ENCODE measurements at regions not wholly inside any gene's neighbourhood (a gene's known extent, or its start where the extent isn't known, plus 50 kb on each side); places are given as distances from the start of the nearest gene placed in this dataset.

GRCh38 chr4:125430086-125430485, 115.3 kb downstream of the FAT4 start:
- no peaks in the 10 kb centered on the region for H3K4me1 ChIP-seq (ENCODE audit: insufficient read depth, insufficient read length)

GRCh38 chr4:125432078-125432477, 117.3 kb downstream of the FAT4 start:
- no peak for TF ChIP-seq YY1 (IDR thresholded peaks at IDR 0.05; ENCODE audit: insufficient read depth, insufficient read length)
- no peak for TF ChIP-seq ZNF274 (IDR thresholded peaks at IDR 0.05; ENCODE audit: low read depth, low read length)
- TF ChIP-seq SUZ12 (IDR thresholded peaks at IDR 0.05; ENCODE audit: extremely low read depth, insufficient read depth, insufficient read length), result no peak
- H3K36me3 ChIP-seq (ENCODE audit: insufficient read depth, insufficient read length, low read length), result no peaks in the 10 kb centered on the region
- H3K27me3 ChIP-seq (ENCODE audit: insufficient read depth, insufficient read length), result no peaks in the 10 kb centered on the region
- DNase-seq (ENCODE audit: low read depth, low spot score), result peak; percentile 3
- no peak overlapping the region for H3K9ac ChIP-seq (ENCODE audit: insufficient read length, low read depth)
- H3K9me3 ChIP-seq (ENCODE audit: insufficient read depth, low read length), result no peaks in the 10 kb centered on the region
- H3K4me1 ChIP-seq (ENCODE audit: insufficient read depth, insufficient read length), result no peaks in the 10 kb centered on the region
- H3K4me3 ChIP-seq (ENCODE audit: insufficient read length, low read depth), result no peak overlapping the region

More at GRCh38 chr4:125430086-125430485, 115.3 kb downstream of the FAT4 start:
- no peaks in the 10 kb centered on the region for H3K36me3 ChIP-seq (ENCODE audit: insufficient read depth, insufficient read length, low read length)
- H3K9ac ChIP-seq (ENCODE audit: insufficient read length, low read depth), result no peak overlapping the region
- H3K27me3 ChIP-seq (ENCODE audit: insufficient read depth, insufficient read length), result no peaks in the 10 kb centered on the region
- no peak for DNase-seq (ENCODE audit: low read depth, low spot score)
- no peak for TF ChIP-seq SUZ12 (IDR thresholded peaks at IDR 0.05; ENCODE audit: extremely low read depth, insufficient read depth, insufficient read length)
- no peak for TF ChIP-seq YY1 (IDR thresholded peaks at IDR 0.05; ENCODE audit: insufficient read depth, insufficient read length)
- TF ChIP-seq ZNF274 (IDR thresholded peaks at IDR 0.05; ENCODE audit: low read depth, low read length), result no peak
- H3K4me3 ChIP-seq (ENCODE audit: insufficient read length, low read depth), result no peak overlapping the region
- no peaks in the 10 kb centered on the region for H3K9me3 ChIP-seq (ENCODE audit: insufficient read depth, low read length)

DNA sequence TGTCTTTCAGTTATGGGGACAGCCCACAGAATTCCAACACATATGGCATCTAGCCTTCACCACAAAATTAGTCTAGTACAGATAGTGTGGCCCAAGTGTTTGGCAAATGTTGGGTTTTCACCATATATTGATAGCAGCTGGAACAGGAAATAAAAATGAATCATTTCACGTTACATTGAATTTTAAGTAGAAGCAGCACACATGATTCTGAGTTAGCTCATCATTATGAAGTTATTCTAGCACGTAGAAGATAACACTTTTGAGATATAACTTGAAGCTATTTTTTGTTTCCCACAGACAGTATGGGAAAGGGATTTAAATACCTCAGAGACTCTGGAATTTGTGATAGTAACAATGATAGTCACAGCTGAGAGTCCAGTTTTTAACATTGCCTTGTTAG, 118.7 kb downstream of the FAT4 start:
- Histone ChIP-seq H3K9me3 (ENCODE audit: insufficient read depth, low read length) (no peaks in the 10 kb centered on the region), H3K27me3 (ENCODE audit: insufficient read depth, insufficient read length) (no peaks in the 10 kb centered on the region), H3K4me1 (ENCODE audit: insufficient read depth, insufficient read length) (no peaks in the 10 kb centered on the region), H3K9ac (ENCODE audit: insufficient read length, low read depth) (no peak overlapping the region), H3K4me3 (ENCODE audit: insufficient read length, low read depth) (no peak overlapping the region), H3K36me3 (ENCODE audit: insufficient read depth, insufficient read length, low read length) (no peaks in the 10 kb centered on the region)
- TF ChIP-seq YY1 (IDR thresholded peaks at IDR 0.05; ENCODE audit: insufficient read depth, insufficient read length), result no peak
- no peak for TF ChIP-seq SUZ12 (IDR thresholded peaks at IDR 0.05; ENCODE audit: extremely low read depth, insufficient read depth, insufficient read length)
- no peak for TF ChIP-seq ZNF274 (IDR thresholded peaks at IDR 0.05; ENCODE audit: low read depth, low read length)
- DNase-seq (ENCODE audit: low read depth, low spot score), result no peak

- no peaks in the 10 kb centered on the region for H3K36me3 ChIP-seq (ENCODE audit: insufficient read depth, insufficient read length, low read length)
- H3K4me1 ChIP-seq (ENCODE audit: insufficient read depth, insufficient read length), result no peaks in the 10 kb centered on the region
- TF ChIP-seq ZNF274 (IDR thresholded peaks at IDR 0.05; ENCODE audit: low read depth, low read length) (no peak), SUZ12 (IDR thresholded peaks at IDR 0.05; ENCODE audit: extremely low read depth, insufficient read depth, insufficient read length) (no peak), YY1 (IDR thresholded peaks at IDR 0.05; ENCODE audit: insufficient read depth, insufficient read length) (no peak)
These were observed 119.4 kb downstream of the FAT4 start for GRCh38 chr4:125434136-125434535.

GRCh38 chr4:125440814-125441213, 126.1 kb downstream of the FAT4 start:
- Histone ChIP-seq H3K9ac (ENCODE audit: insufficient read length, low read depth) (no peak overlapping the region), H3K36me3 (ENCODE audit: insufficient read depth, insufficient read length, low read length) (no peaks in the 10 kb centered on the region), H3K9me3 (ENCODE audit: insufficient read depth, low read length) (no peaks in the 10 kb centered on the region), H3K27me3 (ENCODE audit: insufficient read depth, insufficient read length) (no peaks in the 10 kb centered on the region), H3K4me3 (ENCODE audit: insufficient read length, low read depth) (no peak overlapping the region), H3K4me1 (ENCODE audit: insufficient read depth, insufficient read length) (no peaks in the 10 kb centered on the region)
- DNase-seq (ENCODE audit: low read depth, low spot score), result no peak
- no peak for TF ChIP-seq YY1 (IDR thresholded peaks at IDR 0.05; ENCODE audit: insufficient read depth, insufficient read length)
- no peak for TF ChIP-seq ZNF274 (IDR thresholded peaks at IDR 0.05; ENCODE audit: low read depth, low read length)

More at GRCh38 chr4:125434136-125434535, 119.4 kb downstream of the FAT4 start:
- H3K9me3 ChIP-seq (ENCODE audit: insufficient read depth, low read length), result no peaks in the 10 kb centered on the region
- no peak overlapping the region for H3K4me3 ChIP-seq (ENCODE audit: insufficient read length, low read depth)
- no peak overlapping the region for H3K9ac ChIP-seq (ENCODE audit: insufficient read length, low read depth)
- no peaks in the 10 kb centered on the region for H3K27me3 ChIP-seq (ENCODE audit: insufficient read depth, insufficient read length)
- no peak for DNase-seq (ENCODE audit: low read depth, low spot score)

DNA sequence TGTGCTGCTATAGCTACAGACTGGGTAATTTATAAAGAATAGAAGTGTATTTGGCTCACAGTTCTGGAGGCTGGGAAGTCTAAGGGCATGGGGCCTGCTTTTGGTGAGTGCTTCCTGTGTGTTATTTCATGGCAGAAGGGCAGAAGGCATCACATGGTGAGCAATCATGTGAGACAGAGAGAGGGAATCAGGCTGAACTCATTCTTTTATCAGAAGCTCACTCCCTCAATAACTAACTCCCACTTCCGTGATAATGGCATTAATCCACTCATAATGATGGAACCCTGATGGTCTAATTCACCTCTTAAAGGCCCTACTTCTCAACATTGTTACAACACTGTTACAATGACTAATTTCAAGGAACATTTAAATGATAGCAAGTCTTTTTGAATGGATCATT, 129.4 kb downstream of the FAT4 start:
- Histone ChIP-seq H3K36me3 (ENCODE audit: insufficient read depth, insufficient read length, low read length) (no peaks in the 10 kb centered on the region), H3K9me3 (ENCODE audit: insufficient read depth, low read length) (no peaks in the 10 kb centered on the region), H3K4me1 (ENCODE audit: insufficient read depth, insufficient read length) (no peaks in the 10 kb centered on the region), H3K4me3 (ENCODE audit: insufficient read length, low read depth) (no peak overlapping the region), H3K9ac (ENCODE audit: insufficient read length, low read depth) (no peak overlapping the region), H3K27me3 (ENCODE audit: insufficient read depth, insufficient read length) (no peaks in the 10 kb centered on the region)
- TF ChIP-seq YY1 (IDR thresholded peaks at IDR 0.05; ENCODE audit: insufficient read depth, insufficient read length), result no peak
- TF ChIP-seq SUZ12 (IDR thresholded peaks at IDR 0.05; ENCODE audit: extremely low read depth, insufficient read depth, insufficient read length), result no peak
- TF ChIP-seq ZNF274 (IDR thresholded peaks at IDR 0.05; ENCODE audit: low read depth, low read length), result no peak
- DNase-seq (ENCODE audit: low read depth, low spot score), result no peak

DNA sequence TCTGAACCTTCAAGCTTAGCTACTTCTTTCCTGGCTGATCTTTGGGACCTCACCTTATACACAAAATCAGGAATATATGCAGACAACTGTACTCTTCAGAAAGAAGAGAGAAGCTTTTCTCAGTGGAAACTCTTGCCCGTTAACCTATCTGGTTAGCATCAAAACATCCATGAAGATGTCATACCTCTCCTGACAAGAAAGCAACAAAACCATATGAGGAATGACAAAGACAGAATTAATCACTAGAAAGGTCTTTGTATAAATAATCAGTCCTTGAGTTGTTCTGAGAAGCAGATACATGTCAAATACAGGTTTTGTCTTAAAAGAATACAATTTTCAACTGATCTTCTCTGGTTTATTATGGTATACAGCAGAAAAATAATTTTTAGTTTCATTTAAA, 130.8 kb downstream of the FAT4 start:
- no peak for TF ChIP-seq YY1 (IDR thresholded peaks at IDR 0.05; ENCODE audit: insufficient read depth, insufficient read length)
- TF ChIP-seq SUZ12 (IDR thresholded peaks at IDR 0.05; ENCODE audit: extremely low read depth, insufficient read depth, insufficient read length), result no peak
- no peak for TF ChIP-seq ZNF274 (IDR thresholded peaks at IDR 0.05; ENCODE audit: low read depth, low read length)
- Histone ChIP-seq H3K36me3 (ENCODE audit: insufficient read depth, insufficient read length, low read length) (no peaks in the 10 kb centered on the region), H3K4me1 (ENCODE audit: insufficient read depth, insufficient read length) (no peaks in the 10 kb centered on the region), H3K27me3 (ENCODE audit: insufficient read depth, insufficient read length) (no peaks in the 10 kb centered on the region), H3K9me3 (ENCODE audit: insufficient read depth, low read length) (no peaks in the 10 kb centered on the region), H3K4me3 (ENCODE audit: insufficient read length, low read depth) (no peak overlapping the region), H3K9ac (ENCODE audit: insufficient read length, low read depth) (no peak overlapping the region)
- no peak for DNase-seq (ENCODE audit: low read depth, low spot score)
